Hypothalamus (tissue), 51 donors: ENCODE measurements at regions not wholly inside any gene's neighbourhood (a gene's known extent, or its start where the extent isn't known, plus 50 kb on each side); places are given as distances from the start of the nearest gene placed in this dataset.

Experiments used
- DNase-seq, 51 donors: peaks; one replicate each; lab custom pipeline; 2025; lab: John Stamatoyannopoulos, UW

- no peak for DNase-seq
Measured at GRCh38 chr1:170863621-170864020, 71.7 kb upstream of the MROH9 start.

DNA sequence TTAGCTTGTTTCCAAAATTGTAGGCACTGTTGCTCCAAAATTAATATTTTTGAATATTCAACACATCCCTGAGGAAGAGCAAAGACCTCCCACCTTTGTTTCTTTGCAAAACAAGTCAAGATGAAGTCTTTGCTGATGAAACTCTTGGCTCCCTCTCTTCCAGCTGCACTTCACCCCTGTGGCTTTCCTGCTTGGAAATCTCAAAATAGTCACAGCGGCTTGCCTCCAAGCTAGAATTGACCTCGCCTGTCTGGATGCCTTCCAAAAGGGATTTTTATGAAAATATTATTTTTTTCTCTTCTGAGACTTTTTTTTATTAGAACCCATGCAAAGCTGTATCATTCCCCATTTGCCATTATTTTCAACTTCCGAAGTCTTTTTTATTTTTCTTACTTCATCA, 71.1 kb upstream of the MROH9 start:
- DNase-seq = no peak

GRCh38 chr1:170864876-170865538, 70.3 kb upstream of the MROH9 start:
- DNase-seq = no peak

DNA sequence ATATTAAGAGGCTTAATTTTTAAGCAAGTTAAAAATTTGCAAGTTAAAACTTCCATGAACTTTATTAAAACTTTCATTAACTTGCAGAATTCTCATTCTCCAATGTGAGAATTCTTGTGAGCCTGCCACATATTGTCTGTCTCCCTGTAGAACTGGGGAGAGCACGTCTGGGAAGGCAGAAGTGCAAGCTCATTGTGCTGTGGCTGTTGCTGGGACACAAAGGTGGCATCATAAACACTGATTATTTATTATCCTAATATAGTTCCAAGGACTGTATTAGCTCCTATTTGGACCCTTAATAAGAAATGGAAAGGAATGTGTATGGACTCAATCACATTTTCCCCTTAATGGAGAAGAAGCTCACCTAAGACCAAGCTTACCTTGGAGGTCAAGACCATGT, 68.7 kb upstream of the MROH9 start:
- no peak for DNase-seq

DNA sequence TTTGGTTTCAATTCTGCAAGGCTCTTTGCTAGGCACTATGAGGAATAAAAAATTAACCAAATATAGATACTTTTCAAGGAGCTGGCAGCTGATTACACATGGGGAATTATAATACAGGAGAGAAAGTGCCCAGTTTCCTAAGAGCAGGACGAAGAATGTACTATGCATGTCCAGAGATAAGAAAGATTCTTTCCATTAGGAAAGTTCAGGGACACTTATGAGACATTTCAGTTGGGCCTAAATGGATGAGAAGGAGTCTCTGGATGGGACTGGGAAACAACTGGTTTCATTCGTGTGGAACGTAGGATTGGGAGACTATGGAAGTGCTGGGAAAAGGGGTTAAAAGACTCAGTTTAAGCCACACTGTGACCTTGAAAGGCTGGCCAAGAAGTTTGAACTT, 63.5 kb upstream of the MROH9 start:
- no peak for DNase-seq

DNA sequence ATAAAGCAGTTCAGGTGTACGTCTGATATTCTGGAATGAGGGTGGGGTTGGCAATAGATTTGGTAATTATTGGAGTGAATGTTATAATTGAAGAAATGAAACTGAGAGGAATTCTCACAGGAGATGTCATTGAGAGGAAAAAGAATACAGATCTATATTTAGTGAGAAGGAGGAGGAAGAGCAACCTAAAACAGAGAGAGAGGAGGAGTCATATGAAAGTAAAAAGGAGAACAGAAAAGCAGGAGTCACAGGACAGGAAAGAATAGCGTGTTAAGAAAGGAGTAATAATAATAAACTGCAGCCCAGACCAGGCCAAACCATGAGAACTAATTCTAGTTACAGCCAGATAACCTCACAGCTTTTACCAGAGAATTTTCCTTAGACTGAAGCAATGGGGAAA, 62.7 kb upstream of the MROH9 start:
- DNase-seq = no peak

- DNase-seq = no peak
Measured at GRCh38 chr1:170874671-170875070, 60.7 kb upstream of the MROH9 start.

GRCh38 chr1:170881268-170882265, 53.8 kb upstream of the MROH9 start:
- peak in 5 of 51 donors; percentile 0 to 52 (median 1) for DNase-seq
